ENCODE measurements at regions not wholly inside any gene's neighbourhood (a gene's known extent, or its start where the extent isn't known, plus 50 kb on each side); places are given as distances from the start of the nearest gene placed in this dataset.

GRCh38 chr13:109883181-109884180, 97.1 kb upstream of the IRS2 start:
- no peak for DNase-seq (ENCODE audit: low spot score)

DNA sequence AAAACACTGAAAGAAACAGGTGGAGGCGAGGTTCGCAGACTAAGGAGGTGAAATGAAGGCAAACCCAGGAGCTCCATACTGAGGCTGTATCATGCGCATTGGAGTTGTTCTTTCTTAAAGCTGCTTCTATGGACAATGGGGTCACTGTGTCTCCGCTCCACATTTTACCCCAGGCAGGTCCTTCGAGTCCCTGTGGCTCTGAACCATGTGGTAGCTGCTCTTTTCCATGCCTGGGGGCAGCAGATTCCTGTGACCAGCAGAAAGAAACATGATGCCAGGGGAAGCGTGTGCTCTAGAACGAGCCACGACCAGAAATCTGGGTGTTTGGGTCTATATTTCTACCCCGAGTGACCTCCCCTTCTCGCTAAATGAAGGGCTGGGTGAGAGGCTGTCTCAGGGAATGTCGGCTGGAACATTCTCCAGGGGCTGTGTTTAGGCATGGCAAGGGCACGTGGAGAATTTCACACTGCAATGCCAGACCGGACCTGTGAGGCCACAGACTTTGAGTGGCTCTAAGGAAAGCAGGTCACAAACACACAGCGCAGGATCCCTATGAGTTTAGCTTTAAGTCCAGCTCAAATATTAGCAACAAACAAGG, 95.7 kb upstream of the IRS2 start:
- DNase-seq (ENCODE audit: low spot score): no peak

DNA sequence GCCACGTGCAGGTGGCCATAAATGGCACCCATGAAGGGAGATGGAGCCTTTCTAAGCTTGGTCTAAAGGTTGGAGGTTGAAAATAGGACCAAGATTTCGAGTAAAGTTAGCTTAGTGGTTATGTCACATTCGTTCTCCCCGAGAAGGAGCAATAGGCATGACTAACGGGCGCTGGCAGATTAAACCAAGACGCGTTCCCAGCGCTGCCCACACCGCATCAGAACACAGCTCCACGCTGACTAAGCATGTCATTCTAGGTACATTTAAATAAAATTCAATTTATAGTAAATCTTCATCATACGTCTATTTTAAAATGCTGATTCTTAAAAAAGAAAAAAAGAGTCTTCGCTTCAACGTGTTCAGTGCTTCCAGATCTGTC, 95.0 kb upstream of the IRS2 start:
- DNase-seq (ENCODE audit: low spot score): no peak

DNA sequence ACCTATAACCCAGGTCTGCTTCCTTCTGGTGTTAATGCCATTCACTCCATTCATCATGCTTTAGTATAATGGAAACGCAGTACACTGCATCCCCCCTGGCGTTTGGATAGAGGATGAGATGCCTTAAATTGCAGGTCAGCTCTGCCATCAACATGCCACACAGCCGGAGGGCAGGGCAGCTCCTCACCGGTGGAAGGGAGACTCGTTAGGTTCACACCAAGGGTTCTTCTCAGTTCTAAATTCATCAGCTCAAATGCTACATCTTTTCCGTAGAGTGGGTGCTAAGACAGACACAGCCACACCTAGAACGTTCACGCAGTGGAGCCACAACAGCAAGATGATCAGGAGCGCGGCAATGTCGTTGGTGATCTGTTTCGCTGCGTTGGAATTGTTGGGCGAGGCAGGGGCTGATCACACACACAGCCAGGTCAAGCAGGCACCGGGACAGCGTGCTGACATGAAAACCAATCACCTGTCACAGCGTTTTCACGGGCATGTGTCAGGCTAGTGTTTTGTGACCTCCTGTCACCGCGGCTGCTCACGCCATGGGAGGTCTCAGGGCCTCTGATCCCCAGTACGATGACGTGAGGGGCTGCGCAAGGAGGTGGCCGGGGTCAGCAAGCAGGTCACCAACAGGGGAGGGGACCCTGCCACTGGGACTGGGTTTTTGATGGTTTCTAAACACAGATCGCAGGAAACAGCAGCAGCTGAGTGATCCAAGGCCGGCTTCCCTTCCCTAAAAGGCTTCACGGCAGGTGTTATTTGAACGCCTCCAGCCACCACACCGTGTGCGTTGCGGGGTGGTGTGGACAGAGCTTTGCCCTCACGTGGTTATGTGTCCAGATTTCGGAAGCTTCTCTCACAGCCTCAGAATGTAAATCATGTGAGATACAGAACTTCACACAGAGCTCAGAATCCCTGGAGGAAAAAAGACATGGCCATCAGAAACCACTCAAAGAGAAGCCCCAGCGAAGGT, 94.3 kb upstream of the IRS2 start:
- DNase-seq (ENCODE audit: low spot score): no peak

DNA sequence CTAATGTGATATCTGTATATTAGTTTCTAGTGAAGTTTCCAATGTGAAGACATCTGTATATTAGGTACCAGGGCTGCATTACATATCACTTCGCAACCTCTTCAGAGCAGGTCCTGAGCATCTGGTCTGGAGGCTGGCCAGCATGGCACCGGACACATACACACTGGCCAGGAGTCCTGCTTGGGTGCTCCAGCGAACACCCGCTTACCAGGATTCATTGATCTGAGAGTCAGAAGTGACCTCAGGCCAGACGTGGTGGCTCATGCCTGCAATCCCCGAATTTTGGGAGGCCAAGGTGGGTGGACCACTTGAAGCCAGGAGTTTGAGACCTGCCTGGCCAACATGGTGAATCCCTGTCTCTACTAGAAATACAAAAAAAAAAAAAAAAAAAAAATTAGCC, 93.0 kb upstream of the IRS2 start:
- no peak for DNase-seq (ENCODE audit: low spot score)

DNA sequence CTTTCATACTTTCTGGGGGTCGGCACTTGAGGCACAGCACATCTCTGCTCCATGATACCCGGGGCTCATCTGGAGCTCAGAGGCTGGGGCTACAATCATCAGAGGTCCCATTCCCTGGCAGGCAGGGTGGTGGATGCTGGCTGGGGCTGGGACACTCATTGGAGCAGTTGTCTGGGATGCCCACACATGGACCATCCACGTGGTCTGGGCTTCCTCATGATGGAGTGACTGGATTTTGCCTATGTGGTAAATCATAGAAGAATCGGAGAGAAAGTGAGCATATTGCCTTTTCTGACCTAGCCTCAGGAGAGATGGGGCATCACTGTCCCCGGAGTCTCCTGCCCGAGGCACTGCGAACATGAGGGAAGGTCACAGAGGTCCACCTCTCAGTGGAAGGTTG, 91.4 kb upstream of the IRS2 start:
- DNase-seq (ENCODE audit: low spot score): no peak

- no peak for DNase-seq (ENCODE audit: low spot score)
Observed at GRCh38 chr13:109875746-109876145, 89.4 kb upstream of the IRS2 start.

GRCh38 chr13:109874484-109875454, 88.4 kb upstream of the IRS2 start:
- DNase-seq (ENCODE audit: low spot score): no peak

DNA sequence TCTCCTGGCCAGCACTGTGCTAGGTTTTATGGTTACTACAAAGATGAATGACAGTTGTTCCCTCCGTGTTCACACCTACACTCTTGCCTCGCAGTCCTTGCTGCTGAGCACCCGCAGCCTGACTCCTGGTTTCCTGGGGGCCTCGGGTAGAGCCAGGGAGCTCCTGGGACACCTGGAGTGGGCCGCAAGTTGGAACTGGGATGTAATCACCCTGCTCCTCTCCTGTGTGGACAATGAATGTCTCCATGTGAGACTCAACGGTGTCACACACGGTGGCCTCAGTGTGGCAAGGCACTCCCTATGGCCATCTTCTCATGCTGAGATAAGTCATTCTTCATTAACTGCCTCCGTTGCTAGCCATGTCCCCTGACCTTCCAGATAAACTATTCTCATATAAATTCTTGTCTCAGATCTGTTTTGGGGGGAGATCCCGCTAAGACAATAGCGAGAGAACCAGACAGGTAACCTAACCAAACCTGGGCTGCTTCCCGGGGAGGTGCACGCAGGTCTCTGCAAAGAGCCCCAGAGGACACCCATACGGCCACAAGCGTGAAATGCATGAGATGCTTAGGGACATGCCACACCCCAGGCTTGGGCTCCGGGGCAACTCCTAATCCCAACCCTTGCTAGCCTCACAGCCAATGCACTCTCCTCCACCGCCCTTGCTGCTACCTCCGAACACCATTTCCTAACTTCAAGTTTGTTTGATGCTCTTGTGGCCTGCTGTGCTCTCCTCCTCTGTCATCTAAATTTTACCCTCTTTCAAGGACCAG, 87.2 kb upstream of the IRS2 start:
- no peak for DNase-seq (ENCODE audit: low spot score)

DNA sequence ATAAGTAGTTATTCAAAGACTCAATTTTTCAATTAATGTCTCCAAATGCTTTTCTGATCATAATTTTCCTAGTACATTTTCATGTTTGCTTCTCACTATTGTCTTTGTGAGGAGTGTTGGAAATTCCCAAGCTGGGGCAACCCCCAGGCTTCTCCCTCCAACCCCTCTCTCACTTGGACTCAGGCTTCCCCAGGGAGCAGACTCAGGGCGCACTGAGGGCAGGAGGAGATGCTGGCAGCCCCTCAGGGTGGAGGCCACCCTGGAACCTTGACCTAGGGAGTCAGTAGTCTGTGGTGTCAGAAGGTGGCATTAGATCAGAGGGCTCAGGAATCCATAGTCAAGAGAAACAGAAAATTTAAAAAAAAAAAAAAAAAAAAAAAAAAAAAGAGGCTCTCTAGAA, 86.5 kb upstream of the IRS2 start:
- DNase-seq (ENCODE audit: low spot score): no peak

DNA sequence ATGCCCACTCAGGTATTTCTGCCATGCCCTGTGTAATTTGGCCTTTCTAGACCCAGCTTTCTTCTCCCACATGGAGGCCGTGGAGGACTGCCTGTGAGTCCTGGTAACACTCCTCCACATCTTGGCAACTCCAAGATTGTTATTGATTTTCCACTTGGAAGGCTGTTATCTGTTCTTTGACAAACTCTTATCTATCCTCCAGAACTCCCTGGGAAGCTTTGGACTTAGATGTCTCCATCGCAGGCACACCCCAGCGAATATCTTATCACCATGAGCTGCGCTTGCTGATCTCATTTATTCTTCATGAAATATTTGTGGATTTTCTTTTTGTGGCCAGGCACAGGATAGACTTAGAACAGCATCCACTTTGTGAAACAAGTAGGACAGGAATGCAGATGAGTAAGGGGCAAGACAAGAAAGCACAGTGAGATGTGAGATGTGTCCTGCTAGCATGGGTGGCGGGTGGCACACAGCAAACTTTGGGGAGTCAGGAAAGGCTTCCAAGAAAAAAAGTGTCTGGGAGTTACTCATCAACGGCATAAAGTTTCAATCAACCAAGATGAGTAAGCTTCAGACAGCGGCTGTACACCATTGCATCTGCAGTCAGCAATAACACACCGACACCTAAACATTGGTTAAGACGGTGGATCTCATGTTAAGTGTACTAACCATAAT, 84.5 kb upstream of the IRS2 start:
- no peak for DNase-seq (ENCODE audit: low spot score)

DNA sequence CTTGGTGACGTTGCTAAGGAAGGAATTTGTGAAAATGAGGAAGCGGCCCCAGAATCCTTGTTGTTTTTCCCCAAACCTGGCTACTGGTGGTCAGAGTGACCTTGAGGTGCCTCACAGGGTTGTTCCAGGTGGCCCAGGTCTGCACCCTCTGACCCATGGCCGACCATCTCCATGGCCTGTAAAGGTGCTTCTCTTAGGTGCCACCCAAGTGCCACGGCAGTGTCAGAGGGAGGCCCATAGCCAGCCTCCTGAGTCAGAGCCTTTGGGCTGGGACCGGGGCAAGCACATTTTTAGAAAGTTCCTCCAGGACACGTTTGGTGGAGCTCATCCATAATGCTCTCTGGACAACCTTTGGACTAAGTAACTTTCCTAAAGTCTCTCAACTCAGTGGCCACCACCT, 83.9 kb upstream of the IRS2 start:
- no peak for DNase-seq (ENCODE audit: low spot score)

GRCh38 chr13:109869312-109870237, 83.2 kb upstream of the IRS2 start:
- no peak for DNase-seq (ENCODE audit: low spot score)

- DNase-seq (ENCODE audit: low spot score): peak; percentile 14
Observed at GRCh38 chr13:109868578-109869311, 82.4 kb upstream of the IRS2 start.

- DNase-seq (ENCODE audit: low spot score): peak; percentile 6
Observed at GRCh38 chr13:109867766-109868165, 81.4 kb upstream of the IRS2 start.

DNA sequence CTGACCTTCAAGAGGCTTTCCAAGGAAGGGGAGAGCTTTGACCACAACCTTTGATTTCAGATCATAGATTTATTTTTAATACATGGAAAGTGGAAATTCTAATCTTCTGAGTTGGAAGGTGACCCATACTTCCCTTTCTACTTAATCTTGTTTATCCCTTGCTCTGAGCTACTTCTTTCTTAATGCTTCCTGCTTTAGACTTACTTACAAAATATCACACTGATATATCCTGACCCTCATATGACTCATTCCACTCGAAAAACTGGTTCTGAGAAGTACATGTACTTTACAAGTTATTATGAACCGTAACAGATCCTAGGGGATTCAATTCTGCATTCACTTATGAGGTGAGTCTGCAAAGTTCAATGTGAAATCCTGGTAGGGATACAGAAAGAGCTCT, 76.2 kb upstream of the IRS2 start:
- DNase-seq (ENCODE audit: low spot score): no peak

- no peak for DNase-seq (ENCODE audit: low spot score)
Observed at GRCh38 chr13:109859898-109860297, 73.5 kb upstream of the IRS2 start.

All from hematopoietic multipotent progenitor cell treated with erythropoietin and hydrocortisone succinate and interleukin-3 and kit ligand, for 17 days (in vitro differentiated cells).